PC-9 (cell line): ENCODE measurements at regions not wholly inside any gene's neighbourhood (a gene's known extent, or its start where the extent isn't known, plus 50 kb on each side); places are given as distances from the start of the nearest gene placed in this dataset.

Experiments used
- BruUV-seq: library from RNA; stranded (reverse); fragments of 400-500 nt; replicated peaks from 2 replicates; lab custom pipeline; 2021; lab: Mats Ljungman, UMichigan
- CTCF ChIA-PET: fragments of 300-600 bp; sonication (Branson Sonifier 250); formaldehyde crosslinking; loops from one replicate; lab custom pipeline; 2022; ENCODE audit warnings: antibody characterized with exemption; lab: Charles Lee
- POLR2A ChIA-PET: fragments of 300-600 bp; sonication (Branson Sonifier 250); formaldehyde crosslinking; loops from one replicate; lab custom pipeline; 2022; ENCODE audit warnings: antibody characterized with exemption; ENCODE audit not compliant: unreplicated experiment; lab: Charles Lee
- DNase-seq, 2 experiments: peaks; one replicate each; pipeline versions ENCODE4 v3.0.0 to v3.0.0-alpha.2; 2015 to 2022; ENCODE audit warnings: mixed read lengths in 1 of 2
- H2AFZ ChIP-seq: fragments of 200-600 bp; sonication (generic); 2 replicates; pipeline ENCODE4 v1.8.1; 2017; ENCODE audit warnings: antibody characterized with exemption
- H3F3A ChIP-seq: fragments of 200-600 bp; sonication (generic); 2 replicates; pipeline ENCODE4 v1.8.1; 2017; ENCODE audit warnings: antibody characterized with exemption, mild to moderate bottlenecking, low read depth; ENCODE audit not compliant: insufficient read depth
- H3K27ac ChIP-seq: fragments of 200-600 bp; sonication (generic); 2 replicates; pipeline ENCODE4 v1.6.1; 2016; ENCODE audit warnings: mixed run types
- H3K27me3 ChIP-seq: fragments of 200-600 bp; sonication (generic); 2 replicates; pipeline ENCODE4 v1.6.1; 2016; ENCODE audit warnings: low read depth, mixed run types; ENCODE audit not compliant: insufficient read depth
- H3K36me3 ChIP-seq: fragments of 200-600 bp; sonication (generic); 2 replicates; pipeline ENCODE4 v1.6.1; 2016; ENCODE audit warnings: low read depth, mixed run types
- H3K4me1 ChIP-seq: fragments of 200-600 bp; sonication (generic); replicated peaks from 2 replicates; pipeline ENCODE4 v1.6.1; 2016; ENCODE audit warnings: mixed run types; ENCODE audit not compliant: insufficient read depth
- H3K4me2 ChIP-seq: fragments of 200-600 bp; sonication (generic); 2 replicates; pipeline ENCODE4 v1.6.1; 2017; ENCODE audit warnings: mixed run types
- H3K4me3 ChIP-seq: fragments of 200-600 bp; sonication (generic); 2 replicates; pipeline ENCODE4 v1.6.1; 2016; ENCODE audit warnings: mixed run types
- H3K79me2 ChIP-seq: fragments of 200-600 bp; sonication (generic); 2 replicates; pipeline ENCODE4 v1.6.1; 2017; ENCODE audit warnings: low read depth, mixed run types
- H3K9me2 ChIP-seq: fragments of 200-600 bp; sonication (generic); 2 replicates; pipeline ENCODE4 v1.8.1; 2017; ENCODE audit warnings: mild to moderate bottlenecking; ENCODE audit not compliant: insufficient read depth
- H3K9me3 ChIP-seq: fragments of 200-600 bp; sonication (generic); 2 replicates; pipeline ENCODE4 v1.8.1; 2016; ENCODE audit warnings: low read depth; ENCODE audit not compliant: insufficient read depth
- H4K20me1 ChIP-seq: fragments of 200-600 bp; sonication (generic); 2 replicates; pipeline ENCODE4 v1.8.1; 2017; ENCODE audit not compliant: insufficient read depth
- EZH2 ChIP-seq: fragments of 200-600 bp; sonication (generic); IDR thresholded peaks from 2 replicates; pipeline ENCODE4 v1.8.0; 2017; ENCODE audit warnings: antibody characterized with exemption, low read depth
- intact Hi-C: fragments of 100-400 bp; cut with micrococcal nuclease; formaldehyde crosslinking; loops from one replicate; pipeline ENCODE4 v1.10.0; 2022; ENCODE audit not compliant: unreplicated experiment
- TF ChIP-seq, protein P1 (sequence below): fragments of 200-600 bp; sonication (generic); conservative IDR thresholded peaks from 2 replicates; pipeline ENCODE4 v1.6.1; 2017; ENCODE audit warnings: mixed run types, antibody characterized with exemption, mild to moderate bottlenecking, moderate library complexity

DNA sequence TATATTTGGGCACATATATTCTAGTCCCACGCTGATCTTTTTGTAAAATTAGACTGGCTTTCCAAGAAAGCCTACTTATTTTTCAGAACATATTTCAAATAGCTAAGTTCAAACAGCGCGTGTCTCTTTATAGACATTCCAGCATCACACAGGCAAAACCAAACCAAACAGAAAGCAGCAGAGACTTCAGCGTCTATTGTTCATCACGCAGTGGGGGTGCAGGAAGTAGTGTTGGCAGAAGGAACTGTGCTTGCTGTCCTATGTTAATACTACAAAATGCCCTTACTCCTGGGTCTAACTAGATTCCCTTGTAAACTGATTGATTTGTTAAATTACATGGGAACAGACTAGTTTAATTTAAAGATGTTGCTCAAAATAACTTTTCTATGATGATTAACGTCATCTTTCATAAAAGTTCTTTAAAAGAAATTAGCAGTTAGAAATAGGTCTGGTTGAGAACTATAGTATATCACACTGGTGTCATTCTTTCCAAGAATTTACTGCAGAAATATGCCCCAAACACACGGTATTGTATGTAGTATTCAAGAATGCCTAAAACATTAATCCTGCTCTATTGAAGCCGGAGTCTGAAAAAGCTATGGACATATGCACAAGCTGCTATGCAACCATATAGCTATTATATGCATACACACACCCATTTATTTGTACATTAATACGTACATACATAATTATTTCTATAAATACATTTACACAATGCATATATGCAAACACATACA lies 436.3 kb downstream of the CBLN2 start:
- Histone ChIP-seq H3K9me2 (no peaks in the 10 kb centered on the region), H2AFZ (no peak overlapping the region), H3K4me2 (no peak overlapping the region), H3K4me3 (no peak overlapping the region), H3K4me1 (no peaks in the 10 kb centered on the region), H3K27ac (no peak overlapping the region), H4K20me1 (no peaks in the 10 kb centered on the region), H3K36me3 (no peaks in the 10 kb centered on the region), H3K79me2 (no peaks in the 10 kb centered on the region), H3F3A (no peaks in the 10 kb centered on the region), H3K27me3 (no peaks in the 10 kb centered on the region), H3K9me3 (peaks cover 5% of the 10 kb centered on the region; the same call in 1 of the 2 replicates)
- BruUV-seq, result no TSS peak
- intact Hi-C loops, result loop anchor here (10.0 kb wide), 1 partner anchor 1173 kb away; no protein-coding TSS in a partner anchor
- CTCF ChIA-PET, result no interaction called here
- POLR2A ChIA-PET, result interaction anchor here (0.5 to 0.6 kb wide), 2 partner anchors 11 to 14 kb away, joined by 8 to 11 read pairs; no protein-coding TSS in a partner anchor
- TF ChIP-seq, protein P1, sequence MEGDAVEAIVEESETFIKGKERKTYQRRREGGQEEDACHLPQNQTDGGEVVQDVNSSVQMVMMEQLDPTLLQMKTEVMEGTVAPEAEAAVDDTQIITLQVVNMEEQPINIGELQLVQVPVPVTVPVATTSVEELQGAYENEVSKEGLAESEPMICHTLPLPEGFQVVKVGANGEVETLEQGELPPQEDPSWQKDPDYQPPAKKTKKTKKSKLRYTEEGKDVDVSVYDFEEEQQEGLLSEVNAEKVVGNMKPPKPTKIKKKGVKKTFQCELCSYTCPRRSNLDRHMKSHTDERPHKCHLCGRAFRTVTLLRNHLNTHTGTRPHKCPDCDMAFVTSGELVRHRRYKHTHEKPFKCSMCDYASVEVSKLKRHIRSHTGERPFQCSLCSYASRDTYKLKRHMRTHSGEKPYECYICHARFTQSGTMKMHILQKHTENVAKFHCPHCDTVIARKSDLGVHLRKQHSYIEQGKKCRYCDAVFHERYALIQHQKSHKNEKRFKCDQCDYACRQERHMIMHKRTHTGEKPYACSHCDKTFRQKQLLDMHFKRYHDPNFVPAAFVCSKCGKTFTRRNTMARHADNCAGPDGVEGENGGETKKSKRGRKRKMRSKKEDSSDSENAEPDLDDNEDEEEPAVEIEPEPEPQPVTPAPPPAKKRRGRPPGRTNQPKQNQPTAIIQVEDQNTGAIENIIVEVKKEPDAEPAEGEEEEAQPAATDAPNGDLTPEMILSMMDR, result no peak
- no peak for TF ChIP-seq EZH2
- no peak for DNase-seq

DNA sequence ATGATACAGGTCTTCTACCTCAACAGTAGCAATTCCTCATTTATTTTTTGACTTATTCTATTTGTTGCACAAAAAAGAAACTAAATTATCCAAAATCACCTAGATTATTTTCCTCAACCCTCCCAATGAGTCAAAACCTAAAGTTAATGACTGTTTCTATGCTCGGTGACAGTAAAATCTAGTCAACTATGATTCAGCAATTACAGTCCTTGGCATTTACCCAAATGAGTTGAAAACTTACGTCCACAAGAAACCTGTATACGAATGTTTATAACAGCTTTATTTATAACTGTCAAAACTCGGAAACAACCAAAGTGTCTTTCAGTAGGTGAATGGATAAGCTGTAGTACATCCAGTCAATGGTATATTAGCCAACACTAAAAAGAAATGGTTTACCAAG lies 439.3 kb downstream of the CBLN2 start:
- Histone ChIP-seq H3K4me1 (no peaks in the 10 kb centered on the region), H3F3A (no peaks in the 10 kb centered on the region), H2AFZ (no peak overlapping the region), H3K27ac (no peak overlapping the region), H3K9me2 (no peaks in the 10 kb centered on the region), H4K20me1 (no peaks in the 10 kb centered on the region), H3K9me3 (no peaks in the 10 kb centered on the region), H3K79me2 (no peaks in the 10 kb centered on the region), H3K27me3 (no peaks in the 10 kb centered on the region), H3K4me3 (no peak overlapping the region), H3K4me2 (no peak overlapping the region), H3K36me3 (no peaks in the 10 kb centered on the region)
- no peak for TF ChIP-seq EZH2
- TF ChIP-seq, protein P1, result no peak
- no peak for DNase-seq
- POLR2A ChIA-PET, result no interaction called here
- CTCF ChIA-PET, result no interaction called here
- intact Hi-C loops, result loop anchor here (10.0 kb wide), 1 partner anchor 1170 kb away; no protein-coding TSS in a partner anchor
- no TSS peak for BruUV-seq

DNA sequence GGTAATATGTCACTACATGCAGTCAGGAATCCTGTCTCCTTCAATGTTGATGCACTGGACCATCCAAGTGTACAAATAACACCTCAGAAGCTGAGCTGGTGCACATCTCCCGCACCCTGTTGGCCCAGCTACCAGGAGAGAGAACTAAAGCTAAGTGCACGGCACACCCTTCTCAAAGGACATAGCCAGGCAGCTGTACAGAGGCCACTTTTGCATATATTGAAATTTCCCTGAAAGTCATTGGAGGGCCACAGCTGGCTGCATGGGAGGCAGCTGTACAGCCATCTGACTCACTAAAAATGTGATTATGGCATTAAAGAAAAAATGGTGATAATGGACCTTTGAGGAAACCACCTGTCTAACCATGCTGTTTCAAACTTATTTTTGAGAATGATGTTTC lies 441.7 kb downstream of the CBLN2 start:
- Histone ChIP-seq H3F3A (no peaks in the 10 kb centered on the region), H3K27ac (no peak overlapping the region), H3K9me3 (no peaks in the 10 kb centered on the region), H3K4me3 (no peak overlapping the region), H3K4me1 (no peaks in the 10 kb centered on the region), H3K4me2 (no peak overlapping the region), H3K36me3 (no peaks in the 10 kb centered on the region), H4K20me1 (no peaks in the 10 kb centered on the region), H3K79me2 (no peaks in the 10 kb centered on the region), H3K9me2 (no peaks in the 10 kb centered on the region), H3K27me3 (no peaks in the 10 kb centered on the region), H2AFZ (no peak overlapping the region)
- TF ChIP-seq EZH2, result no peak
- TF ChIP-seq, protein P1, result no peak
- intact Hi-C loops, result loop anchor here (10.0 kb wide), 1 partner anchor 1168 kb away; no protein-coding TSS in a partner anchor
- ChIA-PET POLR2A (no interaction called here), CTCF (no interaction called here)
- BruUV-seq, result no TSS peak
- no peak for DNase-seq
